ENCODE measurements at regions not wholly inside any gene's neighbourhood (a gene's known extent, or its start where the extent isn't known, plus 50 kb on each side); places are given as distances from the start of the nearest gene placed in this dataset.

DNA sequence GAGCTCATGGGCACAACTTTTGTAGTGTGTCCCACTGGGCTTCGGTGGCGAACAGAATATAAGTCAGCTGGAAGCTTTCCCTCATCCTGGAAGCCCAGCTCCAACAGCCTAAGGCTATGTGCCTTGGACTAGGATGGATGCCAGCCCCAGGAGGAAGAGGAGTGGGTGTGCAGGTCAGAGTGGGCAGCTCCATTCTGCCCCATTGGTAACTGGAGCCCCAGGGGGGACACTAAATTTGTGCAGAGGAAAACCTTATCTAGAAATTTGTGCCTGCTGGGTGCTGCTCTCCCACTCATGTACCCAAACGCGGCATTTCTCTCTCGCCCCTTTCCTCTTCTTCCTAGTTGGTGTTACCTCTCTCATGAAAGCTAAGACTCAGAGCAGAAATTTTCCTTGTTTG is 253.9 kb upstream of the MAN1A1 start:
- Histone ChIP-seq H3K27me3 (ENCODE audit: insufficient read depth, low read depth) (no peaks in the 10 kb centered on the region), H3K79me2 (ENCODE audit: insufficient read depth, low read depth) (no peaks in the 10 kb centered on the region), H3K36me3 (ENCODE audit: insufficient read depth) (no peaks in the 10 kb centered on the region), H3K4me2 (no peak overlapping the region), H2AFZ (ENCODE audit: low read depth) (no peak overlapping the region), H3K27ac (no peak overlapping the region), H3K9ac (no peak overlapping the region), H3K4me1 (ENCODE audit: low read depth, poor library complexity, severe bottlenecking) (no peaks in the 10 kb centered on the region), H3K4me3 (IDR thresholded peaks at IDR 0.05; ENCODE audit: insufficient read depth, low read depth, low read length) (no peak overlapping the region), H4K20me1 (ENCODE audit: insufficient read depth) (no peaks in the 10 kb centered on the region)
- no peak for TF ChIP-seq CTCF (conservative IDR thresholded peaks at IDR 0.05; ENCODE audit: low read depth, low read length)

DNA sequence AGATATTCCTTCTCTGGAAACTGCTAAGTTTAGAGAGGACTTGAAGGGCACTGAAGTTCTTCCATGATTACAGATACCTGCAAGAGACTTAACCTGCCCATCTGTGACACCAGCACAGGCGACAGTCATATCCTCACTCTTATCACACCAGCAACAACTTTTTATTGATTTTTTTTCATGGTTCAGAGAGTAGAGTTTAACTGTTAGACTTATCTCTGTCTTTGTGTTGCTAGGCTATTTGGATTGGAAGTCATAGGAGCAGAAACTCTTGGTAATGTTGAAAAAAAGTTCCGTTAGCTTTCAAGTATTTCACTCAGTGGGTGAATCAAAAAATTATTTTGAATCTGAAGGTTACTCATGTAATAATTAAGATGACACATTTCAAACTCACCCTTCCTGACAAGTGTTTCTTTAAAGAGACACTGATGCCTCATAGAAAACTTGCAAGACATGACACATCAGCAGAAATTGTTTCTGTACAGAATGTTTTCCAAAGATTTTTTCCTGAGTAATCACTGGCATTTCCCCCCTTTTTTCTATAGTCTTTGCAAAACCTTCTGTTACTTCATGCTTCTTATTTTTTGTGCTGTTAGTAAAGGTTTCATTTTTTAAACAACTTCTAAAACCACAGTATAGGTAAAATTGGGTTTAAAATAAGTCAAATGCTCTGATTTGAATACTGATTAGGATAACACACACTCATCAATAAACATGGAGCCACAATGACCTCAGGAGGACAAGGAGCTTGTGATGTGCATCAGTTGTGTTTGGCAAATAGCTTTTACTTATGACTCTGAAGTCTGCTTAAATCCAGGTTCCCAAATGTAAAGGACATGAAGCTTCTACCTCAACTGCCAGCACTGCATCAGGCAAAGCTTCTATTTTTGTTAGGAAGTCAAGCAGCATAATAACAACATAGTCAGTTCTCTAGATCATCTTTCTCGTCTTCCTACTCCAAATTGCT is 252.9 kb upstream of the MAN1A1 start:
- Histone ChIP-seq H3K27me3 (ENCODE audit: insufficient read depth, low read depth) (no peaks in the 10 kb centered on the region), H2AFZ (ENCODE audit: low read depth) (no peak overlapping the region), H4K20me1 (ENCODE audit: insufficient read depth) (no peaks in the 10 kb centered on the region), H3K4me2 (no peak overlapping the region), H3K27ac (no peak overlapping the region), H3K9ac (no peak overlapping the region), H3K36me3 (ENCODE audit: insufficient read depth) (no peaks in the 10 kb centered on the region), H3K79me2 (ENCODE audit: insufficient read depth, low read depth) (no peaks in the 10 kb centered on the region), H3K4me3 (IDR thresholded peaks at IDR 0.05; ENCODE audit: insufficient read depth, low read depth, low read length) (no peak overlapping the region), H3K4me1 (ENCODE audit: low read depth, poor library complexity, severe bottlenecking) (no peaks in the 10 kb centered on the region)
- no peak for TF ChIP-seq CTCF (conservative IDR thresholded peaks at IDR 0.05; ENCODE audit: low read depth, low read length)

- no peaks in the 10 kb centered on the region for H3K36me3 ChIP-seq (ENCODE audit: insufficient read depth)
- no peak for TF ChIP-seq CTCF (conservative IDR thresholded peaks at IDR 0.05; ENCODE audit: low read depth, low read length)
- no peaks in the 10 kb centered on the region for H3K79me2 ChIP-seq (ENCODE audit: insufficient read depth, low read depth)
- H4K20me1 ChIP-seq (ENCODE audit: insufficient read depth): no peaks in the 10 kb centered on the region
- no peak overlapping the region for H3K9ac ChIP-seq
- H2AFZ ChIP-seq (ENCODE audit: low read depth): no peak overlapping the region
- H3K4me3 ChIP-seq (IDR thresholded peaks at IDR 0.05; ENCODE audit: insufficient read depth, low read depth, low read length): no peak overlapping the region
- no peaks in the 10 kb centered on the region for H3K27me3 ChIP-seq (ENCODE audit: insufficient read depth, low read depth)
- no peak overlapping the region for H3K27ac ChIP-seq
- no peaks in the 10 kb centered on the region for H3K4me1 ChIP-seq (ENCODE audit: low read depth, poor library complexity, severe bottlenecking)
- H3K4me2 ChIP-seq: no peak overlapping the region
Observed at GRCh38 chr6:119598883-119599282, 249.3 kb upstream of the MAN1A1 start.

GRCh38 chr6:119594907-119595306 is 245.3 kb upstream of the MAN1A1 start:
- no peak overlapping the region for H2AFZ ChIP-seq (ENCODE audit: low read depth)
- H3K36me3 ChIP-seq (ENCODE audit: insufficient read depth): no peaks in the 10 kb centered on the region
- TF ChIP-seq CTCF (conservative IDR thresholded peaks at IDR 0.05; ENCODE audit: low read depth, low read length): no peak
- H3K79me2 ChIP-seq (ENCODE audit: insufficient read depth, low read depth): no peaks in the 10 kb centered on the region
- H3K4me1 ChIP-seq (ENCODE audit: low read depth, poor library complexity, severe bottlenecking): no peaks in the 10 kb centered on the region
- no peak overlapping the region for H3K9ac ChIP-seq
- no peak overlapping the region for H3K27ac ChIP-seq
- no peak overlapping the region for H3K4me2 ChIP-seq
- no peak overlapping the region for H3K4me3 ChIP-seq (IDR thresholded peaks at IDR 0.05; ENCODE audit: insufficient read depth, low read depth, low read length)
- H4K20me1 ChIP-seq (ENCODE audit: insufficient read depth): no peaks in the 10 kb centered on the region
- H3K27me3 ChIP-seq (ENCODE audit: insufficient read depth, low read depth): no peaks in the 10 kb centered on the region

Data from KMS-11 (cell line).